Stimulated activated CD4-positive, alpha-beta T cell treated with anti-CD3 and anti-CD28 coated beads, TNF-alpha, amount 100 ng/mL, for 48 hours (primary cell): ENCODE measurements at regions not wholly inside any gene's neighbourhood (a gene's known extent, or its start where the extent isn't known, plus 50 kb on each side); places are given as distances from the start of the nearest gene placed in this dataset.
"Not testable (repeated sequence)": the region's sequence is repeated elsewhere in the genome, so short reads cannot be mapped to it uniquely, and the experiment has no call there.

Experiments used
- DNase-seq, 3 donors: peaks; one replicate each; pipeline ENCODE4 v3.0.0-alpha.2; 2020; ENCODE audit warnings: low read depth in 3 of 3

- not testable (repeated sequence) for DNase-seq
Measured at GRCh38 chr16:16448423-16448822, 69.5 kb downstream of the NPIPA7 start.

GRCh38 chr16:16449712-16450237, 70.8 kb downstream of the NPIPA7 start:
- DNase-seq: not testable (repeated sequence)

GRCh38 chr16:16451721-16452410, 72.9 kb downstream of the NPIPA7 start:
- not testable (repeated sequence) for DNase-seq

- DNase-seq: not testable (repeated sequence)
Measured at GRCh38 chr16:16458579-16458978, 79.6 kb downstream of the NPIPA7 start.

DNA sequence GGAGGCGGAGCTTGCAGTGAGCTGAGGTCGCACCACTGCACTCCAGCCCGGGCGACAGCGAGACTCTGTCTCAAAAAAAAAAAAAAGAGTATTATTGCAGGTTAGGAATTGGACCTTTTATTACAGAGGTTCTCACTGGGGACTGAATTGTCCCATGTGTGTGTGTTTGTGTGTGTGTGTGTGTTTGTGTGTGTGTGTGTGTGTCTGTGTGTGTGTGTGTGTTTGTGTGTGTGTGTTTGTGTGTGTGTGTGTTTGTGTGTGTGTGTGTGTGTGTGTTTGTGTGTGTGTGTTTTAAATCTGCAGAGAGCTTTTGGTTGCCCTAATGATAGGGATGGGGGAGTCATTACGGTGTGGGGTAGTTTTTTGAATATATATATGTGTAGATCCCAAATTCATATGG, 84.9 kb downstream of the NPIPA7 start:
- not testable (repeated sequence) for DNase-seq

DNA sequence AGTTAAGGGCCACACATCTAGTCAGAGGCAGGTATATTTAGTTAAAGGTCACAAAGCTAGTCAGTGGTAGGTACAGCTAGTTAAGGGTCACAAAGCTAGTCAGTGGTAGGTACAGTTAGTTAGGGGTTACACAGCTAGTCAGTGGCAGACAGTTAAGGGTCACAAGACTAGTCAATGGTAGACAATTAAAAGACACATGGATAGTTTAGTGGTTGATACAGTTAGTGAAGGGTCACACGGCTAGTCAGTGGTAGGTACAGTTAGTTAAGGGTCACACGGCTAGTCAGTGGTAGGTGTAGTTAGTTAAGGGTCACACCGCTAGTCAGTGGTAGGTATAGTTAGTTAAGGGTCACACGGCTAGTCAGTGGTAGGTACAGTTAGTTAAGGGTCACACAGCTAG, 110.0 kb downstream of the NPIPA7 start:
- not testable (repeated sequence) for DNase-seq

GRCh38 chr16:16489466-16489865, 110.5 kb downstream of the NPIPA7 start:
- not testable (repeated sequence) for DNase-seq

- not testable (repeated sequence) for DNase-seq
Measured at GRCh38 chr16:16494114-16494513, 115.2 kb downstream of the NPIPA7 start.

GRCh38 chr16:16494998-16495397, 116.1 kb downstream of the NPIPA7 start:
- DNase-seq: not testable (repeated sequence)

DNA sequence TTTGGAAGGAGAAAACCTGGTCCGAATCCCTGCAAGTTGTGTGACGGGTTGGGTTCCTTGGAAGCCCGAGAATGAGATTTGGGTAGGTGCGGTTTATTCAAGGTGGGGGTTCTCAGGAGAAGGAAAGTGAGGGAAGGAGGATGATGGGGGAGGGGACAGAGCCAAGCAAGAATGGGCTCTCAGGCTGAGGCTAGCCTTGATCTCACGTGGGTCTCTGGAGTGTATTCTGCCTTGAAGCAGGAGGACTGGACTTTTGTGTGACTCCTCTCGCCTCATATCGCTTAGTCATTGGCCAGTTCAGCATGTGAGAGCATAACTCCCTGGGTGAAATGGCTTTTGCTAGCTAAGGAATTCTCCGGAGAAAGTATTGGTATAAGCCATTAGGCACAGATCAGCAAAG, 120.9 kb downstream of the NPIPA7 start:
- not testable (repeated sequence) for DNase-seq

DNA sequence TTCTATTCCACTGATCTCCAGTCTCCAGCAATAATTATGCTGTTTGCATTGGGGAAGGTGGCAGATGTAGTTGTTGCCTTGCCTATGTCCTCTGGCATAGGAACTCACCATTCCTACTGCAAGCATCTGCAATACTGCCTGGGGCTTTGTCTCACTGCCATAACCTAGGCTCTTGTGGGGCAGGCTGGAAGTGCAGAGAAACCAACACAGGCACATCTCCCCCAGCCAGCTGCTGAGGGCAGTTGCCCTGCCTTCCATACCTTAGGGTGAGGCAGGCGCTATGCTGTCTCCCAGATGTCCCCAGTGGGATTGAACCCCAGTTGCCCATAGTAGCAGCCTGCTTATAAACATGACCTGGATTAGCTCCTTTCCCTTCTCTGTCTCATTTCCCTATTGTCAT, 128.1 kb downstream of the NPIPA7 start:
- DNase-seq: not testable (repeated sequence)

DNA sequence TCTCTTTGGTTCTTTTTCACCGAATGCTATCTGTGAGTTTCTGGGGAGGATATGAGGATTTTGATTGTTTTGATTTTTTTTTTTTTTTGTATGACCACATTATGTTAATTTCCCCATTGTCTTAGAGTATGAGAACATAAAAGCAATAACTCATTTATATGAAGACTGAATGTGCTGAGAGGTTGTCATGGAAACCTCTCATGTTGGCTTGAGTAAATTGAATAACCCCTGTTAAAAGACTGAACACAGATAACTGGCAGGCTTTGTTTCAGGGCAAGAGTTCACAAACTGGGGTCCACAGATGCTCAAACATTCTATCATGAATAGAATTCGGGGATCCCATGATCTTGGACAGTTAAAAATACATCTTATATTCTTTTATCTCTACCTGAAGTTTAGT, 129.4 kb downstream of the NPIPA7 start:
- DNase-seq: not testable (repeated sequence)

DNA sequence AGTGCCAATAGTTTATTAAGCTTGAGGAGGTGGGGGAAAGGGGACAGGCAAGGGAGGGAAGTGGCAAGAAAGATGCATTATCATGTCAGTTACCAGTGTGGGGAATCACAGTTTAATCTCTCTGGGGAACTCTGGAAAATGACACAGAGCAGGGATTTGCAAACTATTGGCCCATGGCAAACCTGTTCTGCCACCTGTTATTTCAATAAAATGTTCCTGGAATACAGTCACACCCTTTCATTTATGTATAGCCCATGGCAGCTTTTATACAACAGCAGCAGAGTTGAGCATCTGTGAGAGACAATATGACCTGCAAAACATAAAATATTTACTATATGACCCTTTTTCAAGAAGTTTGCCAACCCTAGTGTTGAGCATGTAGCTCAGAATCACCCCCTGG, 140.5 kb downstream of the NPIPA7 start:
- not testable (repeated sequence) for DNase-seq

DNA sequence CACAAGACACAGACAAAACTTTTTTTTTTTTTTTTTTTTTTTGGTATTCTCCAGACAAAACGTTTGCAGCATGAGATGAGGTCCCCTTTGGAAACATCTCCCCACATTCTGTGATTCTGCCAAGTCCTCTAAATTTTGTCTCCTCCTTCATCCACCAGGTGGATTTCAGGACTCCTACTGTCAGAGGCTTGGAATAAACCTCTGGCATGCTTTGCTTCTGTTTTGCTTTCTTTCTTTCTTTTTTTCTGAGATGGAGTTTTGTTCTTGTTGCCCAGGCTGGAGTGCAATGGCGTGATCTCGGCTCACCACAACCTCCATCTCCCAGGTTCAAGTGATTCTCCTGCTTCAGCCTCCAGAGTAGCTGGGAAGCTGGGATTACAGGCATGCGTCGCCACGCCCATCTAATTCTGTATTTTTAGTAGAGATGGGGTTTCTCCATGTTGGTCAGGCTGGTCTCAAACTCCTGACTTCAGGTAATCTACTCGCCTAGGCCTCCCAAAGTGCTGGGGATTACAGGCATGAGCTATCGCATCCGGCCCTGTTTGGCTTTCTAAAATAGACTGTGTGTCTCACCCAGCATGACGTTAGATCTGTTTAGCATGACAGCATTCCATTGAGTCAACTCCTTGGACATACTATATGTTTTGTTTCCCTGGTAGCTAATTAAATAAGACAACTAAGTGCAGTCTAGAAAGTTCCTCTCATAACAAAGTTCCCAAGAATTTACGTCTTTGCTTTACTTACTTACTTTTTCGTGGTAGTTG, 142.5 kb downstream of the NPIPA7 start:
- DNase-seq: not testable (repeated sequence)

DNA sequence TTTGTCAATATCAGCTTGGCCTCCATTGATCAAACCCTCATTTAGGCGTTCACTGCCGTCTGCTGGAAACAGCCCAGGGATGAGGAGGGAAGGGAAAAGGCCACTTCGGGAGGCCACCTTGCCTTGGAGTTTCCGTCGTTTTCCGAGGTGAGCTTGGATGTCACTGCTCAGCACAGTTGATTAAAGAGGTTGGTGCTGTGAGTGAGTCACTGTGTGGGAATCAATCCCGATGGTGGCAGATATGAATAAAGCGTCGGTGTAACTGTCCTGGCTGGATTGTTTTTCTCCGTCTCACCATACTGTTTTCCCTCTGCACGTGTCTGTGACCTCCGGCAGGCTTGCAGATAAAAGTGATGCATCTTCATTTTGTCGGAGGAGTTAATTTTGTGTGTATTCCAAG, 148.1 kb downstream of the NPIPA7 start:
- not testable (repeated sequence) for DNase-seq

DNA sequence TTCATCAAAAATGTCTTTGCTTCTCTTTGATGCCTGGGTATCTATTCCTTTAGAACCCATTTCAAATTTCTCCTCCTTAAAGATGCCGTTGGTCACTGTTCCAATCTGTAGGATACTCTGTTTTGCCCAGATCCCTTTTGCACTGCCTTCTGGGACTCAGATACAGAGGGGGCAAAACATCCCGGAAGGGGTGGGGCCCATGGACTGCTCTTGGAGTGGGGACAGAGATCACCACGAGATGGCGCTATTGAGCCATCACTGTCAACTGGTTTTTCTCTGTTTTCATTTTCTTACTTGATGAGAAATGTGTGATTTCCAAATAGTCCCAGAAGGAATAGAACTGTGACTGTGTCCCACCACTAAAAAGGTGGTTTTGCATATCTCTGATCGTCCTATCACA, 151.8 kb downstream of the NPIPA7 start:
- not testable (repeated sequence) for DNase-seq

DNA sequence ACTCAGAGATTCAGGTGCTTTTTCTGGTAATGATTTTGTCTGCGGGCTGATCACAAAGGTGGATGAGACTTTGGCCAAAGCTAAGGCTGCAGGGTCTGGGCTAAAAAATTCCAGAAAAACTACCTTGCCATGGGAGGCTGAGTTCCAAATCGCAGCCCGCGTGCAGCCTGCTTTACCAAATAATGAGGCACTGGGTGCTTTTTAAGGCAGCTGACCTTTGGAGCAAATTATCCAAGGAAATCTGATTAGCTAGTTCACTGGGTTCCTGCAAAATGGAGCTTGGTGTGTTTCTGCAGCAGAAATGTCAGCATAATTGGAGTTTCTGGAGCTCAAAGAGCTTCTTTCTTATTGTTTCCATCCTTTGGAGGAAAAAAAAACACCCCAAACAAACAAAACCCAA, 156.6 kb downstream of the NPIPA7 start:
- not testable (repeated sequence) for DNase-seq

DNA sequence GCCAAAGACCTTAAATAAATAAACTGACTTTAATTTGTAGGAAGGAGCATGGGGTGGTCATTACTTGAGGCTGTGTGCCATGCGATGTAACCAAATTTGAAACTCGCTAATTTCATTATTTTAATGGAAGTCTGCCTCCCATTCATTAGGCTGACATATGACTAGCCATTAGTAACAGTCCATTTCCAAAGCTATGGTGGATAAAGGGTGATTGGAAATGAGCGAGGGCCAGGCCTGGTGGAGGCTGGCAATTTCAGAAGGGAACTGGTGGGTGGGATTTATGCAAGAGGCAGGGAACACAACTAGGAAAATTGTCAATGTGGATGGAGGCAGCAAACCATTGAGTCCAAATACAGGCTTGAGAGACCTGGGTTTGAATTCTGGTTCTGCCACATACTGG, 157.2 kb downstream of the NPIPA7 start:
- DNase-seq: not testable (repeated sequence)

DNA sequence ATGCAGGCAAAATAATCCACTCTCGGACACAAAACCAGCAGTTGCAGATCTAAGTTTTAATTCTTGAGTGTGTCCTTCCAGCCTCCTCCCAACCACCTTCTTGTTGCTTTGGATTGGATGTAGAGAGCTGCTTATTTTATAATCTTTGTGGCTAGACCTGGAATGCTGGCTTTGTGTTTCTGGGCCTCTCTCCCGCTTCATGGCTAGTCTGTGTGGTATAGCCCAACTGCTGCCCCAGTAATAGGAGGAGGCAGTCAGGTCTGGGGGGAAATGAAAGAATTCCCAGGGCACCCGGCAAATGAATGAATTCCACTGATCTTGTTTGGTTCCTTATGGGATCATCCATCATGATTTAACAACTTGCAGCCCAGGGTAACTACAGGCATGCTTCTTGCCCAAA, 170.8 kb downstream of the NPIPA7 start:
- DNase-seq: not testable (repeated sequence)

DNA sequence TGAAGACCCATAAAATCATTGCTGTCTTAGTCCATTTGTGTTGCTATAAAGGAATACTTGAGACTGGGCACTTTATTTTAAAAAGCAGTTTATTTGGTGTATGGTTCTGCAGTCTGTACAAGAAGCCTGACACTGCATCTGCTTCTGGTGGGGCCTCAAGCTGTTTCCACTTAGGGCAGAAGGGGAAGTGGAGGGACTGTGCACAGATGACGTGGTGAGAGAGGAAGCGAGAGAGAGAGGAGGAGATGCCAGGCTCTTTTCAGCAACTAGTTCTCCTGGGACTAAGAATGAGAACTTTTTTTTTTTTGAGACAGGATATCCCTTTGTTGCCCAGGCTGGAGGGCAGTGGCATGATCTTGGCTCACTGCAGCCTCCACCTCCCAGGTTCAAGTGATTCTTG, 171.9 kb downstream of the NPIPA7 start:
- not testable (repeated sequence) for DNase-seq

- DNase-seq: not testable (repeated sequence)
Measured at GRCh38 chr16:16552819-16553340, 173.9 kb downstream of the NPIPA7 start.

- not testable (repeated sequence) for DNase-seq
Measured at GRCh38 chr16:16559179-16559740, 180.3 kb downstream of the NPIPA7 start.
